Caco-2 (cell line): ENCODE measurements at regions not wholly inside any gene's neighbourhood (a gene's known extent, or its start where the extent isn't known, plus 50 kb on each side); places are given as distances from the start of the nearest gene placed in this dataset.

Experiments
- BruUV-seq: library from RNA; stranded (reverse); fragments of 400-500 nt; replicated peaks from 2 replicates; lab custom pipeline; 2021; lab: Mats Ljungman, UMichigan
- CTCF ChIA-PET: fragments of 300-600 bp; sonication (Branson Sonifier 250); formaldehyde crosslinking; loops from one replicate; lab custom pipeline; 2022; ENCODE audit warnings: antibody characterized with exemption; lab: Charles Lee
- POLR2A ChIA-PET: fragments of 300-600 bp; sonication (Branson Sonifier 250); formaldehyde crosslinking; loops from one replicate; lab custom pipeline; 2022; ENCODE audit warnings: antibody characterized with exemption; lab: Charles Lee
- DNase-seq, 2 experiments: peaks; one replicate each; pipeline versions ENCODE4 v3.0.0 to v3.0.0-alpha.2; 2020 to 2022
- H3K27me3 ChIP-seq: replicated peaks from 2 replicates; pipeline ENCODE4 v1.6.0; 2011; ENCODE audit warnings: low read length; ENCODE audit not compliant: control insufficient read depth, insufficient read depth
- H3K36me3 ChIP-seq: 2 replicates; pipeline ENCODE4 v1.5.1; 2011; ENCODE audit warnings: low read length; ENCODE audit not compliant: control insufficient read depth, insufficient read depth
- H3K4me1 ChIP-seq: fragments of 250-450 bp; sonication (Bioruptor Pico); 2 replicates; pipeline ENCODE4 v1.5.1; 2020; ENCODE audit warnings: mild to moderate bottlenecking
- H3K4me3 ChIP-seq: 2 replicates; pipeline ENCODE4 v1.5.1; 2011; ENCODE audit warnings: low read depth, mild to moderate bottlenecking, control low read depth, low read length
- H3K9me3 ChIP-seq: fragments of 250-450 bp; sonication (Bioruptor Pico); 2 replicates; pipeline ENCODE4 v1.5.1; 2020; ENCODE audit warnings: mild to moderate bottlenecking, moderate library complexity
- H3K27ac Mint-ChIP-seq: one replicate; pipeline ENCODE4 v1.8.0; 2022; ENCODE audit warnings: mixed read lengths; ENCODE audit not compliant: unreplicated experiment
- H3K27me3 Mint-ChIP-seq: one replicate; pipeline ENCODE4 v1.8.0; 2022; ENCODE audit warnings: mixed read lengths; ENCODE audit not compliant: insufficient read depth, unreplicated experiment
- H3K36me3 Mint-ChIP-seq: one replicate; pipeline ENCODE4 v1.8.0; 2022; ENCODE audit warnings: mild to moderate bottlenecking, mixed read lengths; ENCODE audit not compliant: insufficient read depth, unreplicated experiment
- H3K4me1 Mint-ChIP-seq: one replicate; pipeline ENCODE4 v1.8.0; 2022; ENCODE audit warnings: low read depth, mixed read lengths; ENCODE audit not compliant: unreplicated experiment
- H3K4me3 Mint-ChIP-seq: one replicate; pipeline ENCODE4 v1.8.0; 2022; ENCODE audit warnings: mild to moderate bottlenecking, moderate library complexity, mixed read lengths; ENCODE audit not compliant: unreplicated experiment
- H3K9me3 Mint-ChIP-seq: one replicate; pipeline ENCODE4 v1.8.0; 2022; ENCODE audit warnings: mixed read lengths; ENCODE audit not compliant: unreplicated experiment
- CTCF ChIP-seq, 2 experiments: fragments of 200-600 bp in 1 of 2; IDR thresholded peaks; 1 replicate in 1 of 2; 2 replicates in 1 of 2; pipeline versions ENCODE4 v1.5.1 to v1.8.0; 2011 to 2022; ENCODE audit warnings: antibody characterized with exemption in 1 of 2, control low read depth in 1 of 2, inconsistent platforms in 1 of 2, low read depth in 1 of 2, low read length in 1 of 2, mild to moderate bottlenecking in 1 of 2, moderate library complexity in 1 of 2; ENCODE audit not compliant: insufficient read depth in 1 of 2, severe bottlenecking in 1 of 2, unreplicated experiment in 1 of 2
- intact Hi-C: fragments of 100-400 bp; cut with micrococcal nuclease; formaldehyde crosslinking; loops from one replicate; pipeline ENCODE4 v1.10.0; 2022; ENCODE audit not compliant: unreplicated experiment

- Histone ChIP-seq H3K4me3 (no peak overlapping the region), H3K27me3 (peaks cover 1% of the 10 kb centered on the region; the same call in 1 of the 2 replicates), H3K4me1 (no peaks in the 10 kb centered on the region), H3K36me3 (no peaks in the 10 kb centered on the region), H3K9me3 (no peaks in the 10 kb centered on the region)
- H3K27me3 Mint-ChIP-seq: peaks cover 26% of the 10 kb centered on the region
- H3K36me3 Mint-ChIP-seq: no peaks in the 10 kb centered on the region
- ChIA-PET POLR2A (no interaction called here), CTCF (no interaction called here)
- H3K27ac Mint-ChIP-seq: no peak overlapping the region
- H3K4me3 Mint-ChIP-seq: no peak overlapping the region
- no TSS peak for BruUV-seq
- H3K9me3 Mint-ChIP-seq: no peaks in the 10 kb centered on the region
- intact Hi-C loops: no loop called here
- no peaks in the 10 kb centered on the region for H3K4me1 Mint-ChIP-seq
- no peak for TF ChIP-seq CTCF (IDR thresholded peaks at IDR 0.05; ENCODE audit: insufficient read depth in 1 of 2, low read depth in 1 of 2, low read length in 1 of 2, severe bottlenecking in 1 of 2, unreplicated experiment in 1 of 2)
- DNase-seq: no peak
These were observed 184.0 kb upstream of the HABP2 start for GRCh38 chr10:113368666-113369364.

GRCh38 chr10:113369365-113369694, 183.5 kb upstream of the HABP2 start:
- no peaks in the 10 kb centered on the region for H3K36me3 ChIP-seq
- Mint-ChIP-seq H3K4me1 (no peaks in the 10 kb centered on the region), H3K9me3 (no peaks in the 10 kb centered on the region), H3K4me3 (no peak overlapping the region), H3K27ac (no peak overlapping the region), H3K36me3 (no peaks in the 10 kb centered on the region), H3K27me3 (peaks cover 26% of the 10 kb centered on the region)
- H3K9me3 ChIP-seq: no peaks in the 10 kb centered on the region
- H3K4me3 ChIP-seq: no peak overlapping the region
- peaks cover 1% of the 10 kb centered on the region; the same call in 1 of the 2 replicates for H3K27me3 ChIP-seq
- ChIA-PET POLR2A (no interaction called here), CTCF (no interaction called here)
- no TSS peak for BruUV-seq
- intact Hi-C loops: no loop called here
- H3K4me1 ChIP-seq: no peaks in the 10 kb centered on the region
- TF ChIP-seq CTCF (IDR thresholded peaks at IDR 0.05; ENCODE audit: insufficient read depth in 1 of 2, low read depth in 1 of 2, low read length in 1 of 2, severe bottlenecking in 1 of 2, unreplicated experiment in 1 of 2): no peak
- no peak for DNase-seq

GRCh38 chr10:113376428-113376827, 176.4 kb upstream of the HABP2 start:
- intact Hi-C loops: no loop called here
- Histone ChIP-seq H3K27me3 (no peaks in the 10 kb centered on the region), H3K4me1 (no peaks in the 10 kb centered on the region), H3K4me3 (no peak overlapping the region), H3K9me3 (no peaks in the 10 kb centered on the region), H3K36me3 (no peaks in the 10 kb centered on the region)
- ChIA-PET POLR2A (no interaction called here), CTCF (interaction anchor here (1.3 to 2.1 kb wide), 2 partner anchors 9 to 160 kb away, joined by 4 to 5 read pairs; no protein-coding TSS in a partner anchor)
- Mint-ChIP-seq H3K27ac (no peak overlapping the region), H3K27me3 (peaks cover 19% of the 10 kb centered on the region), H3K36me3 (no peaks in the 10 kb centered on the region), H3K9me3 (no peaks in the 10 kb centered on the region), H3K4me3 (no peak overlapping the region), H3K4me1 (no peaks in the 10 kb centered on the region)
- no peak for TF ChIP-seq CTCF (IDR thresholded peaks at IDR 0.05; ENCODE audit: insufficient read depth in 1 of 2, low read depth in 1 of 2, low read length in 1 of 2, severe bottlenecking in 1 of 2, unreplicated experiment in 1 of 2)
- DNase-seq: no peak
- BruUV-seq: no TSS peak
